Stomach (tissue), 4 donors: ENCODE measurements at regions not wholly inside any gene's neighbourhood (a gene's known extent, or its start where the extent isn't known, plus 50 kb on each side); places are given as distances from the start of the nearest gene placed in this dataset.

Experiments used
- CTCF ChIP-seq, 7 experiments: fragments of 450-650 bp in 4 of 7; fragments of 200-600 bp in 3 of 7; sonication (generic) in 3 of 7; IDR thresholded peaks; one replicate each; pipeline ENCODE4 v1.5.1; 2016 to 2019; ENCODE audit warnings: antibody characterized with exemption in 7 of 7, control low read depth in 2 of 7, mild to moderate bottlenecking in 1 of 7
- POLR2AphosphoS5 ChIP-seq, 3 donors: sonication (generic); formaldehyde crosslinking; IDR thresholded peaks; one replicate each; pipeline ENCODE4 v1.6.1; 2016; ENCODE audit warnings: antibody characterized with exemption in 3 of 3

GRCh38 chr6:95081231-95081630, 496.1 kb upstream of the MANEA start:
- no peak for TF ChIP-seq CTCF (IDR thresholded peaks at IDR 0.05)
- TF ChIP-seq POLR2AphosphoS5 (IDR thresholded peaks at IDR 0.05) = no peak
